ENCODE measurements at regions not wholly inside any gene's neighbourhood (a gene's known extent, or its start where the extent isn't known, plus 50 kb on each side); places are given as distances from the start of the nearest gene placed in this dataset.

DNA sequence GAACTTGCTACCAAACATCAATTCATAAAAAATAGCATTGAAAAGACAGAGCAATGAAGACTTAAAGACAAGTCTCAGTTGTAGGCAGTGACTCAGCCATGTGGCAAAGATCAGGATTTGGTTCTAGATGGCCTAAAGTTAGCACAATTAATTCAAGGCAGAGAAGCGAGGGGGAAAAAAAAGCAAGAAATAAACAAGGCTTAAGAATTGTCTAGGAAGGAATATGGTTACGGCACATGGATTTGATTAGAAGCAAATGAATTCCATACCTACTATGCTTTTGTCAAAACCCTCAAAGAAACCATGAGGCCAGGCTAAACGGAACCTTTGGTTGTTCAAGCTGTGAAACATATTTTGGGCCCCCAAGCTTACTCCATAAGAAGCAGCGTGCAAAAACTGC, 362.2 kb upstream of the KCNH7 start:
- no peak for DNase-seq (ENCODE audit: insufficient read length, low spot score)
- FAIRE-seq: no peak
- TF ChIP-seq SPI1 (IDR thresholded peaks at IDR 0.05; ENCODE audit: low read depth, low read length) (no peak), POLR2AphosphoS5 (IDR thresholded peaks at IDR 0.05; ENCODE audit: low read depth, low read length) (no peak), POLR2A (IDR thresholded peaks at IDR 0.05; ENCODE audit: low read depth, low read length) (no peak), POU2F2 (IDR thresholded peaks at IDR 0.05; ENCODE audit: low read depth, low read length) (no peak), TAF1 (IDR thresholded peaks at IDR 0.05; ENCODE audit: low read depth, low read length) (no peak), PAX5 (IDR thresholded peaks at IDR 0.05; ENCODE audit: insufficient read depth, low read length, severe bottlenecking) (no peak)

DNA sequence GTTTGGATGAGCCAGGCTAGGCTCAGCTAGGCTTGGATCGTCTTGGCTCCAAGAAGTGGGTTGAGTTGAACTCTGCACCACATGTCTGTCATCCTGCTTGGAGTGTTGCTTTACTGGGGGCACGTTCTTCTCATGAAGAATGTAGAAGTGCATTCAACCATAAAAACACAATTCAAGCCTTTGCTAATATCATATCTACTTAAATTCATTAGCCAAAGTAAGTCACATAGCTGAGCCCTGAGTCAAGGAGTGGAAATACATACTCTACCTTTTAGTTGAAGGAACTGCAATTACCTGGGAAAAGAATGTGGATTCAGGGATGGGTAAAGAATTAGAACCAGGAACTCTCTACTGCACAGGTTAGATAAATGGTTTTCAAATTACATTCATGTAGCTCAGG, 360.4 kb upstream of the KCNH7 start:
- TF ChIP-seq TAF1 (IDR thresholded peaks at IDR 0.05; ENCODE audit: low read depth, low read length) (no peak), PAX5 (IDR thresholded peaks at IDR 0.05; ENCODE audit: insufficient read depth, low read length, severe bottlenecking) (no peak), SPI1 (IDR thresholded peaks at IDR 0.05; ENCODE audit: low read depth, low read length) (no peak), POU2F2 (IDR thresholded peaks at IDR 0.05; ENCODE audit: low read depth, low read length) (no peak), POLR2AphosphoS5 (IDR thresholded peaks at IDR 0.05; ENCODE audit: low read depth, low read length) (no peak), POLR2A (IDR thresholded peaks at IDR 0.05; ENCODE audit: low read depth, low read length) (no peak)
- DNase-seq (ENCODE audit: insufficient read length, low spot score) (no peak), FAIRE-seq (no peak)

- DNase-seq (ENCODE audit: insufficient read length, low spot score) (no peak), FAIRE-seq (no peak)
- TF ChIP-seq POLR2AphosphoS5 (IDR thresholded peaks at IDR 0.05; ENCODE audit: low read depth, low read length) (no peak), POLR2A (IDR thresholded peaks at IDR 0.05; ENCODE audit: low read depth, low read length) (no peak), PAX5 (IDR thresholded peaks at IDR 0.05; ENCODE audit: insufficient read depth, low read length, severe bottlenecking) (no peak), POU2F2 (IDR thresholded peaks at IDR 0.05; ENCODE audit: low read depth, low read length) (no peak), SPI1 (IDR thresholded peaks at IDR 0.05; ENCODE audit: low read depth, low read length) (no peak)
These were observed 359.4 kb upstream of the KCNH7 start for GRCh38 chr2:163198007-163198406.

GRCh38 chr2:163191372-163191771, 352.8 kb upstream of the KCNH7 start:
- DNase-seq (ENCODE audit: insufficient read length, low spot score): no peak
- TF ChIP-seq POU2F2 (IDR thresholded peaks at IDR 0.05; ENCODE audit: low read depth, low read length): no peak
- no peak for TF ChIP-seq TAF1 (IDR thresholded peaks at IDR 0.05; ENCODE audit: low read depth, low read length)
- peak; percentile 50 for FAIRE-seq

GRCh38 chr2:163187995-163188655, 349.6 kb upstream of the KCNH7 start:
- DNase-seq (ENCODE audit: insufficient read length, low spot score): no peak
- FAIRE-seq: no peak
- TF ChIP-seq PAX5 (IDR thresholded peaks at IDR 0.05; ENCODE audit: insufficient read depth, low read length, severe bottlenecking) (no peak), POU2F2 (IDR thresholded peaks at IDR 0.05; ENCODE audit: low read depth, low read length) (no peak), SPI1 (IDR thresholded peaks at IDR 0.05; ENCODE audit: low read depth, low read length) (no peak), TAF1 (IDR thresholded peaks at IDR 0.05; ENCODE audit: low read depth, low read length) (no peak), POLR2AphosphoS5 (IDR thresholded peaks at IDR 0.05; ENCODE audit: low read depth, low read length) (no peak), POLR2A (IDR thresholded peaks at IDR 0.05; ENCODE audit: low read depth, low read length) (no peak)

DNA sequence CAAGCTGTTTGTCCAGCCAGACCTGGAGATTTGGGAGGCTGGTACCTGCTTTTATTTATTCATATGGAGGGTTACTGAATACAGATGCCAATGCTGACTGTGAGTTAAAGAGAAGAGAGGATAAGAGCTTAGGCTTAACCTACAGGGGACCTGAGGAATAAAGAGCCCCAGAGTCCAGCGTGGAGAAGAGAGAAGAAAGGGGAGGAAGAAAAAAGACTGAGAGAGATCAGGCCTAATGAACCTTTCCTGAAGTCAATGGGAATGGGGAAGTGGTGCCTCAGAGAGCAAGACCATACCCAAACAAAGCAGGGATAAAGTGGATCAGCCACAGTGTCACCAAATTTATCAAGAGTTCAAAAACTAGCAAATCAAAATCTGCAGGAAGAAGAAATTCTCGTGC, 348.6 kb upstream of the KCNH7 start:
- no peak for DNase-seq (ENCODE audit: insufficient read length, low spot score)
- no peak for FAIRE-seq
- TF ChIP-seq POLR2AphosphoS5 (IDR thresholded peaks at IDR 0.05; ENCODE audit: low read depth, low read length) (no peak), SPI1 (IDR thresholded peaks at IDR 0.05; ENCODE audit: low read depth, low read length) (no peak)

GRCh38 chr2:163185160-163185559, 346.6 kb upstream of the KCNH7 start:
- FAIRE-seq: no peak
- DNase-seq (ENCODE audit: insufficient read length, low spot score): no peak
- no peak for TF ChIP-seq TAF1 (IDR thresholded peaks at IDR 0.05; ENCODE audit: low read depth, low read length)
- no peak for TF ChIP-seq POU2F2 (IDR thresholded peaks at IDR 0.05; ENCODE audit: low read depth, low read length)
- TF ChIP-seq POLR2AphosphoS5 (IDR thresholded peaks at IDR 0.05; ENCODE audit: low read depth, low read length): no peak
- no peak for TF ChIP-seq PAX5 (IDR thresholded peaks at IDR 0.05; ENCODE audit: insufficient read depth, low read length, severe bottlenecking)
- TF ChIP-seq POLR2A (IDR thresholded peaks at IDR 0.05; ENCODE audit: low read depth, low read length): no peak
- no peak for TF ChIP-seq SPI1 (IDR thresholded peaks at IDR 0.05; ENCODE audit: low read depth, low read length)

DNA sequence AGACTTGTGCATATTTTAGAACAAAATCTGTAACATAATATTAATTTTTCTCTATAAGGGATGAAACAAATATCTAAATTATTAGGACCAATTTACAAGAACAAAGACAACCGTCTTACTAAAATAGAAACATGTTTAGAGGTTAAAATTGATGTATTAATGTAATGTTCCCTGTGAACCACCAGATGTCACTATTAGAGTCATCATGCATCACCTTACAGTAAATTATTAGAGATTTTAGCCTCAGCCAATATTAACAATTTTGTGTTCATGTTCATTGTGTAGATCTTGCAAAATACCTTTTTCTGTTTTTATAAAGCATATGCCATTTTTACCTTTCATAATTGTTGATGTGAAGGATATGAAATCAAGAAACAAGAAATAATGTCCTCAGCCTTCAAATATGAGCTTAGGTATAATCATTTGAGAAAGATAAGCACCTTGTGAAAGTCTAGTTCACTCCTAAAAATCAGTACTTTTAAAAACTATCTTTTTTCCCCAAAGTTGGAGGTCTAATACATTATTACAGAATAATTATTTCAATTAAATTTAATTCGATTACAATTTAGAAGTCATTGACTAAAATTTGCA, 344.3 kb upstream of the KCNH7 start:
- no peak for DNase-seq (ENCODE audit: insufficient read length, low spot score)
- no peak for TF ChIP-seq POU2F2 (IDR thresholded peaks at IDR 0.05; ENCODE audit: low read depth, low read length)
- no peak for TF ChIP-seq SPI1 (IDR thresholded peaks at IDR 0.05; ENCODE audit: low read depth, low read length)
- TF ChIP-seq PAX5 (IDR thresholded peaks at IDR 0.05; ENCODE audit: insufficient read depth, low read length, severe bottlenecking): no peak
- no peak for TF ChIP-seq TAF1 (IDR thresholded peaks at IDR 0.05; ENCODE audit: low read depth, low read length)
- no peak for TF ChIP-seq POLR2AphosphoS5 (IDR thresholded peaks at IDR 0.05; ENCODE audit: low read depth, low read length)
- TF ChIP-seq POLR2A (IDR thresholded peaks at IDR 0.05; ENCODE audit: low read depth, low read length): no peak
- FAIRE-seq: no peak

DNA sequence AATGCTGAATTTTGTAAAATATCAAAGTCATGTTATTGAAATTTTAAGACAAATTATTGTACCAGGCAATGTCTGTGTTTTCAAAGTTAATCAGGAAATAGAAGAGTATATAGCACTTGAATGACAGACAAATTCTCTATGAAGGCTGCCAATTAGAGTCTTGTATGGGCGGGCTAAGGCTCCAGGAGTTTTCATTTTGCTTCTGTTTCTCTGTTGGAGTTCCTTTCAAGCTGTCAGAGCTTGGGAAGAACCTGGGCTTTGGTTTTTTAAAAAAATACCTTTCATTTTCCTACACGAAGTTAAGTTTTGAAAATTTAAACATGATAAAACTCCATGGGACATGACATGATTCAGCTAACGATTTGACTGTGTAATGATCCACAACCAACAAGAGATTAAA, 339.0 kb upstream of the KCNH7 start:
- no peak for FAIRE-seq
- TF ChIP-seq TAF1 (IDR thresholded peaks at IDR 0.05; ENCODE audit: low read depth, low read length) (no peak), PAX5 (IDR thresholded peaks at IDR 0.05; ENCODE audit: insufficient read depth, low read length, severe bottlenecking) (no peak), POLR2A (IDR thresholded peaks at IDR 0.05; ENCODE audit: low read depth, low read length) (no peak), POU2F2 (IDR thresholded peaks at IDR 0.05; ENCODE audit: low read depth, low read length) (no peak), SPI1 (IDR thresholded peaks at IDR 0.05; ENCODE audit: low read depth, low read length) (no peak)
- DNase-seq (ENCODE audit: insufficient read length, low spot score): no peak

DNA sequence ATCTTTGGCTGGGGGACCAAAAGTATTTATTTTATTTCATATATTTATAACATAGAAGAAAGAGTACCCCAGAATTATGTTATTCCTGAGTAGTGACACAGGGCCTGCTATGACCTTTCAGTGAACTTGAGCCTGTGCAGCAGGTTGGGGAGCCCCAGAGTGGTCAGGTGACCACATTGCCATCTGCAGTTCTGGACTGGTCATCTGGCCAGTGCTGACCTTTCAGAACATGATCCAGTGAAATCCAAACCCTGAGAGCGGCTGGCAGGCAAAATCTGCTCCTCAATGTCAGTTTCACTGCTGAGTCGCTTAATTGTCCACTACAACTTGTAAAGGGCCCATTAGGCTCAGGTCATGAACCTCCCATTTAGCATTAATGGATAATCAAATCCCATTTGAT, 336.7 kb upstream of the KCNH7 start:
- DNase-seq (ENCODE audit: insufficient read length, low spot score) (no peak), FAIRE-seq (no peak)
- TF ChIP-seq POLR2A (IDR thresholded peaks at IDR 0.05; ENCODE audit: low read depth, low read length) (no peak), SPI1 (IDR thresholded peaks at IDR 0.05; ENCODE audit: low read depth, low read length) (no peak), PAX5 (IDR thresholded peaks at IDR 0.05; ENCODE audit: insufficient read depth, low read length, severe bottlenecking) (no peak), POLR2AphosphoS5 (IDR thresholded peaks at IDR 0.05; ENCODE audit: low read depth, low read length) (no peak), TAF1 (IDR thresholded peaks at IDR 0.05; ENCODE audit: low read depth, low read length) (no peak), POU2F2 (IDR thresholded peaks at IDR 0.05; ENCODE audit: low read depth, low read length) (no peak)
